SIG-M5 treated with dmso at 0.1 percent for 504 hours (cell line): ENCODE measurements at regions not wholly inside any gene's neighbourhood (a gene's known extent, or its start where the extent isn't known, plus 50 kb on each side); places are given as distances from the start of the nearest gene placed in this dataset.

Experiments
- DNase-seq: peaks from one replicate; lab custom pipeline; 2025; ENCODE audit not compliant: unreplicated experiment; lab: John Stamatoyannopoulos, UW

DNA sequence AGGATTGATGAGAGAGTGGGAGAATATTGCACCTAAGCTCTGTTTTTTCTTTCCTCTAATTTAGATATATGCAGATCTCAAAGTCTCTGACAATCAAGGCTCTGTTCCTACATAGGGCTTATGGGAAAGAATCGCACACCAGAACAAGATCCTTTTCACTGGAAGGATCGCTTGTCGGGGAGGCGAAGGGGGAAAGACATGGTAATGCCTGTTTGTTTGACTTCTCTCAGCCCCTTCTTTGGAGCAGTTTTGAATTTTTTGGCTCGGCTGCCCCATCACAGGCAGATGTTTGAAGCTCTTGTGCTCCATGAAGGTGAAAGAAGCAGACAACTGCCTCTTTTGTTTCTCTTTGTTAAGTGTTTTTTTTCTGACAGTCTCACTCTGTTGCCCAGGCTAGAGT lies 599.9 kb upstream of the ZNF608 start:
- no peak for DNase-seq

GRCh38 chr5:125348221-125348692 lies 601.8 kb upstream of the ZNF608 start:
- no peak for DNase-seq

DNA sequence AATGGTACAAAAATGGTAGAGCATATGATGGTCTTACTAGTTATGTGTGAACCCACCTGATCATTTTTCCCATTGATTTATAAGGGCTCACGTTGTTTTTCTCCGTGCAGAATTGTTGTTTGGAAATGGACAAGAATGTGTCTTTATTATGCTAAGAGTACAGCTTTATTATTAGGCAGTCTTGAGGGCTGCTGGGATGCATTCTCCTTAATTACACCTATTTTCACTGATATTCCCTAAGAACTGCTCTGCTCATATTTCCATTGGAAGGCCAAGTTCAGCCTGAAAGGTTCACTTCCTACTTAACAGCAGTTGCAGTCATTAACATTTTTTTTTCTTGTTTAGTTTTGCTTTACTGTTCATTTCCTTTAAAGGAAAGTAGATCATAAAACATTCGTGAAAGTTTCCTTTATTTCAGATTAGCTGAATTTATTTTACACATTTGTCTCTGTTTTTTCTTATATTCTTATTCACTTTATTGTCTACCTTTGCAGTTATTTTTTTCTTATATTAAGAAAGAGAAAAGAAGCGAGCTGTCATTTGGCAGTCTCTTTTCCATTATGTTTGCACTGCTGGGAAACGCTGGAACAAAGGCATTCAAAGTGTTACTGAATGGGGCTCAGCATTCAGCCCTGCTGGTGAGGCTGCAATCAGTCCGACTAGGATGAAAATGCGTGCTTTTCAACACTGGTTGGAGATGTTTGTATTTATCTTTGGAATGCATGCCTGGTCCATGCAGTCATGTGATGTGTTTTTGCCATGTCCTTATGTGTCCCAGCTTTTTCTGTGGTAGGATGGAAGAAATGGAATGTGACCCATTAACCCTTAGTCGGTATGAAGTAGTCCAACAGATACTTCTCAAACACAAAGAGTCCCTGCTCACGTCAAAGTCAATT lies 602.7 kb upstream of the ZNF608 start:
- DNase-seq: no peak

DNA sequence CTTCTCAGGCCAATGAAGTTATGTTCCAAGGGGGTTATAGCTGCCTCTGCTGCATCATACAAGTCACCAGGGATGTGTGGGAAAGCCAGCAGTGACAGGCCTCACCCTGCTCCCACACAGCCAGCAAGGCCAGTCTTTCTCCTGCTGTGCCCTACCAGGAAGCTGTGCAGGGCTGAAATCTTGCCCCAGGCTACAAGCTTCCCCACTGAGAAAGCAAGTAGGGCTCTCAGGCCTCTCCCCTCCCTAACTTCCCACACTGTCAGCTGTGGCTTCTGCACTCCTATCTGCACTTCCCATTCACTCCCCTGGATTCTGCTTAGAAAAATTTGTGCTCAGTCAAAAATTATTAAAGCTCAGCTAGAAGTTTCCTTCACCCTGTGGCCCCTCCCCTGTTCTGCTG lies 611.2 kb upstream of the ZNF608 start:
- no peak for DNase-seq

DNA sequence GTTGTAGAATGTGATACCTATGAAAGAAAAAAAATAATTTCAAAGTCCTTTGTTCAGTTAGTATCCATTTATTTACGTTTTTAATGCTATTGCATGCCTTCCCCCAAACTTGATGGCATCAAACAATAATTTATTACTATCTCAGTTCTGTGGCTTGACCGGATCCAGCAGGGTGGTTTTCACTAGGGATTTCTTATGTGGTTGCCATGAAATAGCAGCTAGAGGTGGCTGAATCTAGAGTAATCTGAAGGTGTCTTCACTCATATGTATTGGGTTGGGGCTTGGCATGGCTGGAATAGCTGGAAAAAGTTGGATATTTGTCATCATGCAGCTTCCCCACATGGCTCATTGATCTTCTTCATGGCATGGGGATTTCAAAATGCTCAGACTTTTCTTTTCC lies 619.3 kb upstream of the ZNF608 start:
- DNase-seq: no peak

- DNase-seq: no peak
Measured at GRCh38 chr5:125367702-125368101, 621.3 kb upstream of the ZNF608 start.

DNA sequence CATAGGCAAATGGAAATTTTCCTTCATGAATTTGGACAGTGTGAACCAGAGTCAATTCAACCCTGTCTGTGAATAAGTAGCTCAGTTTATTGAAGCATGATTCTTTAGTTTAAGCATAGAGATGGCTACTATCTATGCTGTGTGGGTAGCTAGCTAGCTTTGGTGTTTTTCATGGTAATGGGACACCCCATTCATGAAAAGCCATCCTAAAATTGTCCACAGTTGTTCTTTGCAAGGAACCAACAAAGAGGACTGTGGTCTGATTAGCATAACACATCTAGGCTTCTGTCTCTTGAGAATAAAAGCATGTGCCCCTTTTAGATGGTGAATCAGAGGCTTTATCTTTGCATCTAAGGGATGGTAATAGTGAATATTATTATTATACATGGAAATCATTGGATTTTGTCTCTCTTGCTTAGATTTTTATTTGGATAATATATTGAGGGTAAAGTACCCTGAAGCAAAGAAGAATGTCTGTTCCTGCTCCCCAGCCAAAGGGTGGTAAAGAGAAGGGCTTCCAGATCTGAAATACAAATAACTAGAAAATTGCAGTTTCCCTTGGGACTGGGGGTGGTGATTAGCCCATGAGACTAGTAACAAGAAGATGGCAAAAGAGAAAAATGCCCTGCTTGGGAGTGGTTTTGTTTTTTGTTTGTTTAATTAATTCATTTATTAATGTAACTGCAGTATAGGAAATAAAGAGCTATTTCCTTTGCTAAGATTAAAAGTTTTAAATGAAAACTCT lies 624.2 kb upstream of the ZNF608 start:
- no peak for DNase-seq

- DNase-seq: no peak
Measured at GRCh38 chr5:125372694-125373631, 626.5 kb upstream of the ZNF608 start.

- DNase-seq: no peak
Measured at GRCh38 chr5:125375143-125375542, 628.7 kb upstream of the ZNF608 start.

GRCh38 chr5:125376059-125376641 lies 629.7 kb upstream of the ZNF608 start:
- DNase-seq: no peak

GRCh38 chr5:125377141-125377540 lies 630.7 kb upstream of the ZNF608 start:
- no peak for DNase-seq

GRCh38 chr5:125381290-125381689 lies 634.9 kb upstream of the ZNF608 start:
- no peak for DNase-seq

DNA sequence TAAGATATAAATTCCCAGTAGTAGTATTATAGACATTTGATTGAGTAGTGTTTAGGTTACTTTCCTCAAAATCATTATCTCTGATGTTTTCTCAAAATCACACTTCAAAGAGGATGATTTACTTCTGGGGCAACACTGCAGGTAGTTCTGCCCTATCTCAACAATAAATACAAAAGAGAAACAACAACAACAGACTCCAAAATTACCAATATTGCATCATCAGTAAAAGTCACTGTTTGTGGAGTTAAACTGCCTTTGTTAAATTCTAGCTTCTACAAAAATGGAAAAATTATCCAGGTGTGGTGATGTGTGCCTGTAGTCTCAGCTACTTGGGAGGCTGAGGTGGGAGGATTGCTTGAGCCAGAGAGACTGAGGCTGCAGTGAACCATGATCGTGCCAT lies 637.6 kb upstream of the ZNF608 start:
- DNase-seq: no peak

DNA sequence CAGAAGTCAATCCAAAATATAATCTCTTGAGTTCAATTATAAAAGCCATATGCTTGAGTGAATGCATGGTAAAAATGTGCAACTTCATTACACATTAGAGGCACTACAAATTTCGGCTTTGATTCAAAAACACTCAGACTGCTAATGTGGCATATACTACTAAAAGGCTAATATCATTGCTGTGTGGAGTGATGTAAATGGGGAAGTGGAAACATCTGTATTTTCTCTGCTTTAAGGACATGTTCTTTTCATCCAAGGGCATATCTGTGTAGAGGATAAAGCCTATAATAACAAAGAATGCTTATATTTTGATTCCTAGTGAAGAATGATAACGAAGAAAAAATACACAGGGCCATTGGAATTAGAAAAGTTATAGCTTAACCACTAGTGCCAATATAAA lies 643.9 kb upstream of the ZNF608 start:
- no peak for DNase-seq

- no peak for DNase-seq
Measured at GRCh38 chr5:125393221-125393815, 646.9 kb upstream of the ZNF608 start.

- DNase-seq: no peak
Measured at GRCh38 chr5:125394661-125395280, 648.3 kb upstream of the ZNF608 start.

DNA sequence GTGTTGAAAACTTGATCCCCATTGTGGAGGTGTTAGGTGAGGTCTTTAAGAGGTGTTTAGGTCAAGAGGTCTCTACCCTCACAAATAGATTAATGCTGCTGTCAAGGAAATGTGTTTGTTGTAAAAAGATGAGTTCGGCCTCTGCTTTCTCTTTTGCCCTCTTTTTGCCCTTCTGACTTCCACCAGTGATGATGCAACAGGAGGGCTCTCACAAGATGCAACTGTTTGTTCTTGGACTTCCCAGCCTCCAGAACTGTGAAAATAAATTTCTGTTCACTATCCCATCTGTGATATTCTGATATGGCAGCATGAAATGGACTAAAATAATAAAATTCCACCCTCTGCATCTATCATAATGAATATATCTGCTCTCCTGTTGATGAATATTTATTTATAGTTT lies 650.0 kb upstream of the ZNF608 start:
- DNase-seq: no peak

GRCh38 chr5:125398466-125398865 lies 652.0 kb upstream of the ZNF608 start:
- DNase-seq: no peak

DNA sequence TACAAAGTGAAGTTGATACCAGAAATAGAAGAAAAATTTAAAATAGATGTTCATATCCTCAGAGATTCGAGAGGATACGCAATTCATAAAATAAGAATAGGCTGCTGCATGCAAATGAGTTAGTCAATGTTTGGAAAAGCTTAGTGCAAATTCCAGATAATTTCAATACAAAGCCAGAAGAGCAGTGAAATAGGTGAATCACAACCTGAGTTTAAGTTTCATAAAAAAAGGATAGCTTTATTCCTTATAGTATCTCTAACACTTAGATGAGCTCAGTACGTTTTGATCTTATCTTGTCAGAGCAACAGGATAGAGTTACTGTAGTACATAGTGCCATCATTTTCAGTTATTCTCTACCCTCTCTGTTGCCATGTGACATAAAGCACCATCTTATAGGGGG lies 653.4 kb upstream of the ZNF608 start:
- no peak for DNase-seq
